ENCODE measurements at regions not wholly inside any gene's neighbourhood (a gene's known extent, or its start where the extent isn't known, plus 50 kb on each side); places are given as distances from the start of the nearest gene placed in this dataset.

- H2BK5ac ChIP-seq (ENCODE audit: low read depth, low read length, poor library complexity, severe bottlenecking): no peak overlapping the region
- no peak for DNase-seq
- no peak overlapping the region for H2BK15ac ChIP-seq (ENCODE audit: low read depth, poor library complexity, severe bottlenecking)
- no peaks in the 10 kb centered on the region for H3K27me3 ChIP-seq (ENCODE audit: control insufficient read depth in 1 of 2, insufficient read depth in 1 of 2, low read length in 2 of 2)
- H3K9me3 ChIP-seq (ENCODE audit: control insufficient read depth, low read length): no peaks in the 10 kb centered on the region
- H3K18ac ChIP-seq (ENCODE audit: low read depth in 1 of 2, low read length in 2 of 2): no peak overlapping the region
- WGBS: no CpG with 5 or more reads among the region's 1 CpG
- no peak overlapping the region for H3K9ac ChIP-seq (ENCODE audit: low read length)
- H3K36me3 ChIP-seq (ENCODE audit: control insufficient read depth in 1 of 2, insufficient read depth in 2 of 2, low read depth in 1 of 2, low read length in 2 of 2): no peaks in the 10 kb centered on the region
- H4K91ac ChIP-seq (ENCODE audit: low read length): no peak overlapping the region
- no peak overlapping the region for H2BK12ac ChIP-seq (ENCODE audit: low read length in 2 of 2)
- no peak overlapping the region for H3K27ac ChIP-seq (ENCODE audit: low read length, poor library complexity, severe bottlenecking)
- no peak overlapping the region for H2AK5ac ChIP-seq (ENCODE audit: low read length, severe bottlenecking)
- H3K14ac ChIP-seq (ENCODE audit: low read length in 2 of 2): no peak overlapping the region
- H4K8ac ChIP-seq (ENCODE audit: low read length): no peak overlapping the region
- H3K4me1 ChIP-seq (ENCODE audit: control insufficient read depth, insufficient read depth, low read depth, low read length): no peaks in the 10 kb centered on the region
- no peak overlapping the region for H3K4me2 ChIP-seq (ENCODE audit: low read length, poor library complexity, severe bottlenecking)
- no peak overlapping the region for H3K4ac ChIP-seq (ENCODE audit: low read depth in 1 of 2, low read length in 2 of 2)
- H3K4me3 ChIP-seq (ENCODE audit: insufficient read depth in 1 of 2, low read depth in 1 of 2, low read length in 2 of 2): no peak overlapping the region
- no peak overlapping the region for H3K23ac ChIP-seq (ENCODE audit: low read length in 2 of 2)
- no peak overlapping the region for H2AFZ ChIP-seq (ENCODE audit: low read depth, low read length)
- H2BK120ac ChIP-seq (ENCODE audit: low read depth, low read length): no peak overlapping the region
- no peaks in the 10 kb centered on the region for H3K79me1 ChIP-seq (replicated peaks; ENCODE audit: low read length, poor library complexity, severe bottlenecking)
Observed at GRCh38 chr18:41462946-41463345, 492.1 kb upstream of the PIK3C3 start.

GRCh38 chr18:41461114-41461513, 493.9 kb upstream of the PIK3C3 start:
- Histone ChIP-seq H3K4me3 (ENCODE audit: insufficient read depth in 1 of 2, low read depth in 1 of 2, low read length in 2 of 2) (no peak overlapping the region), H4K8ac (ENCODE audit: low read length) (no peak overlapping the region), H2AFZ (ENCODE audit: low read depth, low read length) (no peak overlapping the region), H3K4me2 (ENCODE audit: low read length, poor library complexity, severe bottlenecking) (no peak overlapping the region), H3K79me1 (replicated peaks; ENCODE audit: low read length, poor library complexity, severe bottlenecking) (no peaks in the 10 kb centered on the region), H3K36me3 (ENCODE audit: control insufficient read depth in 1 of 2, insufficient read depth in 2 of 2, low read depth in 1 of 2, low read length in 2 of 2) (no peaks in the 10 kb centered on the region), H2BK15ac (ENCODE audit: low read depth, poor library complexity, severe bottlenecking) (no peak overlapping the region), H2BK120ac (ENCODE audit: low read depth, low read length) (no peak overlapping the region), H3K14ac (ENCODE audit: low read length in 2 of 2) (no peak overlapping the region), H3K9ac (ENCODE audit: low read length) (no peak overlapping the region), H2BK5ac (ENCODE audit: low read depth, low read length, poor library complexity, severe bottlenecking) (no peak overlapping the region), H3K9me3 (ENCODE audit: control insufficient read depth, low read length) (no peaks in the 10 kb centered on the region), H2AK5ac (ENCODE audit: low read length, severe bottlenecking) (no peak overlapping the region), H3K18ac (ENCODE audit: low read depth in 1 of 2, low read length in 2 of 2) (no peak overlapping the region), H4K91ac (ENCODE audit: low read length) (no peak overlapping the region), H3K27ac (ENCODE audit: low read length, poor library complexity, severe bottlenecking) (no peak overlapping the region), H3K4ac (ENCODE audit: low read depth in 1 of 2, low read length in 2 of 2) (no peak overlapping the region), H3K4me1 (ENCODE audit: control insufficient read depth, insufficient read depth, low read depth, low read length) (no peaks in the 10 kb centered on the region), H2BK12ac (ENCODE audit: low read length in 2 of 2) (no peak overlapping the region), H3K27me3 (ENCODE audit: control insufficient read depth in 1 of 2, insufficient read depth in 1 of 2, low read length in 2 of 2) (no peaks in the 10 kb centered on the region), H3K23ac (ENCODE audit: low read length in 2 of 2) (no peak overlapping the region)
- 64% methylated on average over 1 of the region's 2 CpGs for WGBS
- peak; percentile 9 for DNase-seq

- H3K23ac ChIP-seq (ENCODE audit: low read length in 2 of 2): no peak overlapping the region
- H3K27me3 ChIP-seq (ENCODE audit: control insufficient read depth in 1 of 2, insufficient read depth in 1 of 2, low read length in 2 of 2): no peaks in the 10 kb centered on the region
- no peak overlapping the region for H3K9ac ChIP-seq (ENCODE audit: low read length)
- H4K91ac ChIP-seq (ENCODE audit: low read length): no peak overlapping the region
- DNase-seq: no peak
- no peak overlapping the region for H2BK15ac ChIP-seq (ENCODE audit: low read depth, poor library complexity, severe bottlenecking)
- no peaks in the 10 kb centered on the region for H3K79me1 ChIP-seq (replicated peaks; ENCODE audit: low read length, poor library complexity, severe bottlenecking)
- peak overlapping the region; percentile 57 for H2BK5ac ChIP-seq (ENCODE audit: low read depth, low read length, poor library complexity, severe bottlenecking)
- no peaks in the 10 kb centered on the region for H3K36me3 ChIP-seq (ENCODE audit: control insufficient read depth in 1 of 2, insufficient read depth in 2 of 2, low read depth in 1 of 2, low read length in 2 of 2)
- no peak overlapping the region for H2BK12ac ChIP-seq (ENCODE audit: low read length in 2 of 2)
- no peak overlapping the region for H3K27ac ChIP-seq (ENCODE audit: low read length, poor library complexity, severe bottlenecking)
- no peak overlapping the region for H3K4me2 ChIP-seq (ENCODE audit: low read length, poor library complexity, severe bottlenecking)
- H3K4ac ChIP-seq (ENCODE audit: low read depth in 1 of 2, low read length in 2 of 2): no peak overlapping the region
- no peak overlapping the region for H3K14ac ChIP-seq (ENCODE audit: low read length in 2 of 2)
- H4K8ac ChIP-seq (ENCODE audit: low read length): no peak overlapping the region
- no peak overlapping the region for H2AFZ ChIP-seq (ENCODE audit: low read depth, low read length)
- H3K4me3 ChIP-seq (ENCODE audit: insufficient read depth in 1 of 2, low read depth in 1 of 2, low read length in 2 of 2): no peak overlapping the region
- no peak overlapping the region for H2BK120ac ChIP-seq (ENCODE audit: low read depth, low read length)
- no peak overlapping the region for H2AK5ac ChIP-seq (ENCODE audit: low read length, severe bottlenecking)
- no peak overlapping the region for H3K18ac ChIP-seq (ENCODE audit: low read depth in 1 of 2, low read length in 2 of 2)
- no peaks in the 10 kb centered on the region for H3K4me1 ChIP-seq (ENCODE audit: control insufficient read depth, insufficient read depth, low read depth, low read length)
- no CpG with 5 or more reads among the region's 2 CpGs for WGBS
- H3K9me3 ChIP-seq (ENCODE audit: control insufficient read depth, low read length): no peaks in the 10 kb centered on the region
Observed at GRCh38 chr18:41459656-41460055, 495.4 kb upstream of the PIK3C3 start.

GRCh38 chr18:41458376-41458775, 496.7 kb upstream of the PIK3C3 start:
- Histone ChIP-seq H3K27me3 (ENCODE audit: control insufficient read depth in 1 of 2, insufficient read depth in 1 of 2, low read length in 2 of 2) (no peaks in the 10 kb centered on the region), H2BK15ac (ENCODE audit: low read depth, poor library complexity, severe bottlenecking) (no peak overlapping the region), H3K23ac (ENCODE audit: low read length in 2 of 2) (no peak overlapping the region), H4K8ac (ENCODE audit: low read length) (no peak overlapping the region), H3K14ac (ENCODE audit: low read length in 2 of 2) (no peak overlapping the region), H3K79me1 (replicated peaks; ENCODE audit: low read length, poor library complexity, severe bottlenecking) (no peaks in the 10 kb centered on the region), H3K18ac (ENCODE audit: low read depth in 1 of 2, low read length in 2 of 2) (no peak overlapping the region), H4K91ac (ENCODE audit: low read length) (no peak overlapping the region), H3K4me2 (ENCODE audit: low read length, poor library complexity, severe bottlenecking) (no peak overlapping the region), H3K9ac (ENCODE audit: low read length) (no peak overlapping the region), H2BK12ac (ENCODE audit: low read length in 2 of 2) (no peak overlapping the region), H3K9me3 (ENCODE audit: control insufficient read depth, low read length) (peaks cover 4% of the 10 kb centered on the region), H2AK5ac (ENCODE audit: low read length, severe bottlenecking) (no peak overlapping the region), H3K36me3 (ENCODE audit: control insufficient read depth in 1 of 2, insufficient read depth in 2 of 2, low read depth in 1 of 2, low read length in 2 of 2) (no peaks in the 10 kb centered on the region), H3K27ac (ENCODE audit: low read length, poor library complexity, severe bottlenecking) (no peak overlapping the region), H3K4me3 (ENCODE audit: insufficient read depth in 1 of 2, low read depth in 1 of 2, low read length in 2 of 2) (no peak overlapping the region), H2AFZ (ENCODE audit: low read depth, low read length) (no peak overlapping the region), H2BK5ac (ENCODE audit: low read depth, low read length, poor library complexity, severe bottlenecking) (no peak overlapping the region), H3K4ac (ENCODE audit: low read depth in 1 of 2, low read length in 2 of 2) (no peak overlapping the region), H3K4me1 (ENCODE audit: control insufficient read depth, insufficient read depth, low read depth, low read length) (no peaks in the 10 kb centered on the region), H2BK120ac (ENCODE audit: low read depth, low read length) (no peak overlapping the region)
- DNase-seq: no peak
- 95% methylated on average over 3 of the region's 3 CpGs for WGBS
